KOPT-K1 (cell line): ENCODE measurements at regions not wholly inside any gene's neighbourhood (a gene's known extent, or its start where the extent isn't known, plus 50 kb on each side); places are given as distances from the start of the nearest gene placed in this dataset.

ENCODE experiments used
- H3K27ac ChIP-seq: fragments of 200-600 bp; sonication (generic); 2 replicates; pipeline ENCODE4 v1.5.1; 2016; ENCODE audit warnings: antibody characterized with exemption, mild to moderate bottlenecking, low read depth, low read length; ENCODE audit not compliant: poor library complexity, severe bottlenecking
- H3K36me3 ChIP-seq: fragments of 200-600 bp; sonication (generic); 2 replicates; pipeline ENCODE4 v1.5.1; 2017; ENCODE audit warnings: antibody characterized with exemption, mild to moderate bottlenecking, low read length, moderate library complexity; ENCODE audit not compliant: insufficient read depth
- H3K9me3 ChIP-seq: fragments of 200-600 bp; sonication (generic); 2 replicates; pipeline ENCODE4 v1.5.1; 2017; ENCODE audit warnings: antibody characterized with exemption, low read length, mild to moderate bottlenecking; ENCODE audit not compliant: insufficient read depth, poor library complexity, severe bottlenecking

- Histone ChIP-seq H3K9me3 (peaks cover 16% of the 10 kb centered on the region), H3K27ac (no peak overlapping the region), H3K36me3 (no peaks in the 10 kb centered on the region; the same call in 1 of the 2 replicates)
Measured at GRCh38 chr22:49562685-49563249, 264.9 kb downstream of the BRD1 start.

GRCh38 chr22:49561976-49562375 is 265.7 kb downstream of the BRD1 start:
- peaks cover 16% of the 10 kb centered on the region for H3K9me3 ChIP-seq
- H3K36me3 ChIP-seq = no peaks in the 10 kb centered on the region; the same call in 1 of the 2 replicates
- H3K27ac ChIP-seq = no peak overlapping the region

GRCh38 chr22:49561338-49561737 is 266.3 kb downstream of the BRD1 start:
- H3K36me3 ChIP-seq = no peaks in the 10 kb centered on the region; the same call in 1 of the 2 replicates
- H3K27ac ChIP-seq = no peak overlapping the region
- peaks cover 16% of the 10 kb centered on the region for H3K9me3 ChIP-seq

- Histone ChIP-seq H3K9me3 (peaks cover 26% of the 10 kb centered on the region), H3K36me3 (no peaks in the 10 kb centered on the region; the same call in 1 of the 2 replicates), H3K27ac (no peak overlapping the region)
Measured at GRCh38 chr22:49555526-49555925, 272.1 kb downstream of the BRD1 start.

- Histone ChIP-seq H3K9me3 (peaks cover 19% of the 10 kb centered on the region), H3K36me3 (no peaks in the 10 kb centered on the region; the same call in 1 of the 2 replicates), H3K27ac (no peak overlapping the region)
Measured at GRCh38 chr22:49554741-49555140, 272.9 kb downstream of the BRD1 start.

- Histone ChIP-seq H3K9me3 (peaks cover 19% of the 10 kb centered on the region), H3K36me3 (no peaks in the 10 kb centered on the region; the same call in 1 of the 2 replicates), H3K27ac (no peak overlapping the region)
Measured at GRCh38 chr22:49554296-49554625, 273.4 kb downstream of the BRD1 start.

- Histone ChIP-seq H3K9me3 (peaks cover 16% of the 10 kb centered on the region), H3K27ac (no peak overlapping the region), H3K36me3 (no peaks in the 10 kb centered on the region; the same call in 1 of the 2 replicates)
Measured at GRCh38 chr22:49553518-49554295, 274.0 kb downstream of the BRD1 start.

GRCh38 chr22:49553076-49553475 is 274.6 kb downstream of the BRD1 start:
- Histone ChIP-seq H3K27ac (no peak overlapping the region), H3K9me3 (peaks cover 11% of the 10 kb centered on the region), H3K36me3 (no peaks in the 10 kb centered on the region)

GRCh38 chr22:49551897-49552614 is 275.6 kb downstream of the BRD1 start:
- H3K27ac ChIP-seq = no peak overlapping the region
- no peaks in the 10 kb centered on the region for H3K36me3 ChIP-seq
- peaks cover 11% of the 10 kb centered on the region for H3K9me3 ChIP-seq

- Histone ChIP-seq H3K27ac (no peak overlapping the region), H3K36me3 (no peaks in the 10 kb centered on the region), H3K9me3 (peaks cover 11% of the 10 kb centered on the region)
Measured at GRCh38 chr22:49551446-49551845, 276.2 kb downstream of the BRD1 start.

GRCh38 chr22:49550766-49551362 is 276.8 kb downstream of the BRD1 start:
- Histone ChIP-seq H3K9me3 (peaks cover 11% of the 10 kb centered on the region), H3K27ac (no peak overlapping the region), H3K36me3 (no peaks in the 10 kb centered on the region)

GRCh38 chr22:49550141-49550430 is 277.6 kb downstream of the BRD1 start:
- Histone ChIP-seq H3K27ac (no peak overlapping the region), H3K36me3 (no peaks in the 10 kb centered on the region), H3K9me3 (peaks cover 11% of the 10 kb centered on the region)

GRCh38 chr22:49549256-49550140 is 278.2 kb downstream of the BRD1 start:
- Histone ChIP-seq H3K36me3 (no peaks in the 10 kb centered on the region), H3K9me3 (peaks cover 11% of the 10 kb centered on the region), H3K27ac (no peak overlapping the region)

GRCh38 chr22:49548356-49549202 is 279.1 kb downstream of the BRD1 start:
- Histone ChIP-seq H3K36me3 (no peaks in the 10 kb centered on the region), H3K9me3 (peaks cover 11% of the 10 kb centered on the region), H3K27ac (no peak overlapping the region)
